ENCODE measurements at regions not wholly inside any gene's neighbourhood (a gene's known extent, or its start where the extent isn't known, plus 50 kb on each side); places are given as distances from the start of the nearest gene placed in this dataset.

DNA sequence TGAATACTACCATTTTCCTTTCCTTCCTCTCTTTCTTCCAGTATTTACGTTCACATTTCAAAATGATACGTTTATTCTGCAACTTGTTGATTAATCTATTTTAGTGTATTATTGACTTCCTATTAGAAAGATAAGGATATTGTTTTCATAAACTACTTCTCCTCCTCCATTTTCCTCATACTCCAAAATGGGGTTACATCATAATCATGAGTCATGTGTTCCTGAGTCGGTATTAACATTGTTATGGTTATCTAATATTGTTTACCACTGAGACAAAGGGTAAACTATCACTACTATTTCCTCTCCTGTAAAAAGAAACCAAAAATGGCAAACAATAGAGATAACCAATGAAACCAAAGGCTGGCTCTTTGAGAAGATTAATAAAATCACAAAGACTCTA lies 126.5 kb upstream of the CDYL start:
- Histone ChIP-seq H3K4me1 (ENCODE audit: control insufficient read depth in 1 of 2, insufficient read depth in 1 of 2, low read depth in 1 of 2, low read length in 1 of 2) (no peaks in the 10 kb centered on the region), H3K27ac (no peak overlapping the region), H3K9me3 (no peaks in the 10 kb centered on the region), H3K36me3 (no peaks in the 10 kb centered on the region), H3K27me3 (peaks cover 29% of the 10 kb centered on the region), H3K4me3 (ENCODE audit: low read depth in 1 of 2, low read length in 1 of 2) (no peak overlapping the region)
- TF ChIP-seq, protein P1, sequence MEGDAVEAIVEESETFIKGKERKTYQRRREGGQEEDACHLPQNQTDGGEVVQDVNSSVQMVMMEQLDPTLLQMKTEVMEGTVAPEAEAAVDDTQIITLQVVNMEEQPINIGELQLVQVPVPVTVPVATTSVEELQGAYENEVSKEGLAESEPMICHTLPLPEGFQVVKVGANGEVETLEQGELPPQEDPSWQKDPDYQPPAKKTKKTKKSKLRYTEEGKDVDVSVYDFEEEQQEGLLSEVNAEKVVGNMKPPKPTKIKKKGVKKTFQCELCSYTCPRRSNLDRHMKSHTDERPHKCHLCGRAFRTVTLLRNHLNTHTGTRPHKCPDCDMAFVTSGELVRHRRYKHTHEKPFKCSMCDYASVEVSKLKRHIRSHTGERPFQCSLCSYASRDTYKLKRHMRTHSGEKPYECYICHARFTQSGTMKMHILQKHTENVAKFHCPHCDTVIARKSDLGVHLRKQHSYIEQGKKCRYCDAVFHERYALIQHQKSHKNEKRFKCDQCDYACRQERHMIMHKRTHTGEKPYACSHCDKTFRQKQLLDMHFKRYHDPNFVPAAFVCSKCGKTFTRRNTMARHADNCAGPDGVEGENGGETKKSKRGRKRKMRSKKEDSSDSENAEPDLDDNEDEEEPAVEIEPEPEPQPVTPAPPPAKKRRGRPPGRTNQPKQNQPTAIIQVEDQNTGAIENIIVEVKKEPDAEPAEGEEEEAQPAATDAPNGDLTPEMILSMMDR (IDR thresholded peaks at IDR 0.05): no peak

DNA sequence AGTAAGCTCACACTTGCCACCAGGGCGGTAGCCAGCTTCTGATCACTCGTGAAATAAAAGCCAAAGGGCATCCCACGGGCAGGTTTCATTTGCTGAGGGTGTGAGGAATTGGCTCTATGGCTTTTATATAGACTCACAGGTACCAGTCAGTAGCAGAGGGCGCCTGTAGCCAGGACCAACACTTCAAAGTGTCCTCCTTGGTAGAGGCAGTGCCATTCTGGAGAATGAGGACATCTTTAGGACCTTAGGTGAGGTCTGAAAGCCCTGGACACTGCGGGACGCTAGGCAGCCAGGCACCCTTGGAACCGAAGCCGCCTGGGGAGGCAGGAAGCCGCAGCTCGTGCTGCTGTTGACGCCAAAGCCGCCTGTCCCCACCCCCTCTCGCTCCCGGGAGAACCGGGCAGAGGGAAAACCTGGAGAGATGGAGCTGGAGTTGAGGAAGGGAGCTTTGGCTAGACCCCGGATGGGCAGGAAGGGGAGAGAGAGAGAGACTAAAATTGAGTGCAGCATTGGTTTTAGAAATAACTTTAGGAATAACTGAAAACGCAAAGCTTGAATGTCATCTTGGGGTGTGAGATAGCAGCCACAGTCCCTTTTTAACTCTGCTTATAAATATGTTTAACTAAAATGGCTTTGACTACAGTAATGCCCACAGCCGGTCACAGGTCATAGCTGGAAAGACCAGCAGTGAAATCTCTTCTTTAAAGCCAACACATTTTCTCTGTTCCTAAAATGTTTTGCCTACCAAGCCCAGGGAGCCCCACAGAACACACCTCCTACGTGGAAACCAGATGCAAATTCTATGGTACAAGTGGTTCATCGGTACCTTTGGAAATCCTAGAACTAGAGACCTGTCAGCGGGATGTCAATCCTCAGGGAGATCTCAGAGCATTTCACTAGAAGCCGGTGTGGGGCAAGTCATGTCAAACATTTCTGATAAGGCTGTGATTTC lies 128.5 kb upstream of the CDYL start:
- peaks cover 29% of the 10 kb centered on the region for H3K27me3 ChIP-seq
- no peaks in the 10 kb centered on the region for H3K36me3 ChIP-seq
- no peak overlapping the region for H3K27ac ChIP-seq
- H3K4me1 ChIP-seq (ENCODE audit: control insufficient read depth in 1 of 2, insufficient read depth in 1 of 2, low read depth in 1 of 2, low read length in 1 of 2): no peaks in the 10 kb centered on the region
- H3K9me3 ChIP-seq: no peaks in the 10 kb centered on the region
- no peak overlapping the region for H3K4me3 ChIP-seq (ENCODE audit: low read depth in 1 of 2, low read length in 1 of 2)
- TF ChIP-seq, protein P1 (IDR thresholded peaks at IDR 0.05): no peak

DNA sequence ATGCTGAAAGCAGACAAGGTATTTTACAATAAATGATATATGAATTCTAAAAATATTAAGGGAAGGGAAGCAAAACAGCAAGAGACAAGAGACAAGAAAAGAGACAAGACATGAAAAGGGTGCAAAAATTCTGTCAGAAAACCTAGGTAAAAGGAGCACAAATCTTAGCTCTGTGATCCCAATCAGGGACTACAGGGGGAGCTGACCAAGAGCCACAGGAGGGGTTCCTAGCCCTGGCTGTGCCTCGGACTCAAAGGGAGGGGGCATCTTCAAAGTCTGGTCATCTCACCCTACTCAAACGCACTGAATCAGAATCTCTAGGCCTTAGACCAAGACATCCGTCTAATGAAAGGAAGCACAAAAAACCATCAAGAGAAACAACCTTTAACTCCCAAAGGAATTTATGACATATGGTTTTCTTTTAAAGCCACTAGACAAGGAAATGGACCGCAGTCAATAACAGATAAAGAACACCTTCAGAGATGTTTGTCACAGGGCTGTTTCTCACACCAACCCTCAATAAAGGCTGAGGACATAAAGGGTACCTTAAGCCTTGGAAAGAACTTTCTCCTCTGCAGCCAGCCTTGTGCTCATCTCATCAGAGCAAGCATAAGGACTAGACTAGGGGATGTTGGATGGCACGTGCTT lies 130.4 kb upstream of the CDYL start:
- Histone ChIP-seq H3K27ac (no peak overlapping the region), H3K27me3 (peaks cover 29% of the 10 kb centered on the region), H3K36me3 (no peaks in the 10 kb centered on the region), H3K9me3 (no peaks in the 10 kb centered on the region), H3K4me3 (ENCODE audit: low read depth in 1 of 2, low read length in 1 of 2) (no peak overlapping the region), H3K4me1 (ENCODE audit: control insufficient read depth in 1 of 2, insufficient read depth in 1 of 2, low read depth in 1 of 2, low read length in 1 of 2) (no peaks in the 10 kb centered on the region)
- TF ChIP-seq, protein P1 (IDR thresholded peaks at IDR 0.05): no peak

DNA sequence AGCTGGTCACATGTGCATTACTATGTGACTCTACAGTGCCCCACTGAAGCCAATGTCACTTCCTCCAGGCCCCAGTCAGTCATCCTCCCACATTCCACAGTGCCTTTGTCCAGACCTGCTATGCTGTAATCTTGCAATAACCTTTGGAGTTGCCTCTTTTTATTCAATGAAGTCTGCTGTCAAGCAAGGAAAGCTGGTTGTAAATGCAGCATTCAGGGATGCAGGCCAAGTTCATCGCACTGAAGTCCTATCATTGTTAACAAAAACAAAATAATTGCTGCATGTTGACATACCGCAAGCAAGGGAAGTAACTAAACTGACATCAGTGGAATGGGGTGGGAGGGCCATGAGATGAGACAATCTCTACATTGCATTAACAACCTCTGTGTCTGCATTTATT lies 131.2 kb upstream of the CDYL start:
- Histone ChIP-seq H3K27me3 (peaks cover 29% of the 10 kb centered on the region), H3K4me3 (ENCODE audit: low read depth in 1 of 2, low read length in 1 of 2) (no peak overlapping the region), H3K4me1 (ENCODE audit: control insufficient read depth in 1 of 2, insufficient read depth in 1 of 2, low read depth in 1 of 2, low read length in 1 of 2) (no peaks in the 10 kb centered on the region), H3K36me3 (no peaks in the 10 kb centered on the region), H3K9me3 (no peaks in the 10 kb centered on the region), H3K27ac (no peak overlapping the region)
- TF ChIP-seq, protein P1 (IDR thresholded peaks at IDR 0.05): no peak

DNA sequence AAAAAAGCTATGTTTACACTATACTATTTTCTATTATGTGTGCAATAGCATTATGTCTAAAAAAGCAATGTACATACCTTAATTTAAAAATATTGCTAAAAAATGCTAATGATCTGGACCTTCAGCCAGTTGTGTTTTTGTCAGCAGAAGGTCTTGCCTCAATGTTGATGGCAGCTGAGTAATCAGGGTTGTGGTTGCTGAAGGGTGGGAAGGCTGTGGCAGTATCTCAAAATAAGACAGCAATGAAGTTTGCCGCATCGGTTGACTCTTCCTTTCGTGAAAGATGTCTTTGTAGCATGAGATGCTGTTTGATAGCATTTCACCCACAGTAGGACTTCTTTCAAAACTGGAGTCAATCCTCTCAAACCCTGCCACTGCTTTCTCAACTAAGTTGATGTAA lies 134.7 kb upstream of the CDYL start:
- no peaks in the 10 kb centered on the region for H3K36me3 ChIP-seq
- peaks cover under 1% of the 10 kb centered on the region for H3K27me3 ChIP-seq
- H3K9me3 ChIP-seq: no peaks in the 10 kb centered on the region
- no peak overlapping the region for H3K4me3 ChIP-seq (ENCODE audit: low read depth in 1 of 2, low read length in 1 of 2)
- no peak overlapping the region for H3K27ac ChIP-seq
- no peaks in the 10 kb centered on the region for H3K4me1 ChIP-seq (ENCODE audit: control insufficient read depth in 1 of 2, insufficient read depth in 1 of 2, low read depth in 1 of 2, low read length in 1 of 2)
- TF ChIP-seq, protein P1 (IDR thresholded peaks at IDR 0.05): no peak
